ENCODE measurements at regions not wholly inside any gene's neighbourhood (a gene's known extent, or its start where the extent isn't known, plus 50 kb on each side); places are given as distances from the start of the nearest gene placed in this dataset.
"Not testable (repeated sequence)": the region's sequence is repeated elsewhere in the genome, so short reads cannot be mapped to it uniquely, and the experiment has no call there.

DNA sequence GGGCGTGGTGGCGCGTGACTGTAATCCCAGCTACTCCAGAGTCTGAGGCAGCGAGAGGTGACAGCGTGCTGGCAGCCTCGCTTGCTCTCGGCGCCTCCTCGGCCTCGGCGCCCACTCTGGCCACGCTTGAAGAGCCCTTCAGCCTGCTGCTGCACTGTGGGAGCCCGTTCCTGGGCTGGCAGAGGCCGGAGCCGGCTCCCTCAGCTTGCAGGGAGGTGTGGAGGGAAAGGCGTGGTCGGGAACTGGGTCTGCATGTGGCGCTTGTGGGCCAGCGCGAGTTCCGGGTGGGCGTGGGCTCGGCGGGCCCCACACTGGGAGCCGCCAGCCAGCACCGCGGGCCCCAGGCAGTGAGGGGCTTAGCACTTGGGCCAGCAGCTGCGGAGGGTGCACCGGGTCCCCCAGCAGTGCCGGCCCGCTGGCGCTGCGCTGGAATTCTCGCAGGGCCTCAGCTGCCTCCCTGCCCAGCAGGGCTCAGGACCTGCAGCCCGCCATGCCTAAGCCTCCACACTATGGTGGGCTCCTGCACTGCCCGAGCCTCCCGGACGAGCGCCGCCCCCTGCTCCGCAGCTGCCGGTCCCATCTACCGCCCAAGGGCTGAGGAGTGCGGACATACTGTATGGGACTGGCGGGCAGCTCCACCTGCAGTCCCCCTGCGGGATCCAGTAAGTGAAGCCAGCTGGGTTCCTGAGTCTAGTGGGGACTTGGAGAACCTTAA is 1093.3 kb upstream of the CDH8 start:
- DNase-seq (ENCODE audit: low spot score), result no peak

GRCh38 chr16:63119905-63120304 is 1083.7 kb upstream of the CDH8 start:
- DNase-seq (ENCODE audit: low spot score), result not testable (repeated sequence)

DNA sequence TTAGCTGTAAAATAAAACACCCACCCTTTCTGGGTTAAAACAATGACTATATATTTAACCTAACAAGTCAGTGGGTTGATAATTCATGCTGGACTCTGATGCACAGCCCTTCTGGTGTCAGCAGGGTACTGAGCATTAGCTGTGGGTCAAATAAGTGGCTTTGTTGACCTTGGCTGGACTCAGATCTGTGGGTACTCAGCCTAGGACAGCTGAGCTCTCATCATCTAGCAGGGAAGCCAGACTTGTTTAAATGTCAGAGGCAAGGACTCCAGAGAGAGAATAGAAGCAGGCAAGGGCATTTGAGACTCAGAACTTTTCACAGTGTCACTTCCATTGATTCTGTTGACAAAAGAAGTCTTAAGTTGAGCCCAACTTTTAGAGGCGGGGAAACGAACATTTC is 1063.8 kb upstream of the CDH8 start:
- no peak for DNase-seq (ENCODE audit: low spot score)

GRCh38 chr16:63096857-63097256 is 1060.6 kb upstream of the CDH8 start:
- DNase-seq (ENCODE audit: low spot score), result no peak

- no peak for DNase-seq (ENCODE audit: low spot score)
Observed at GRCh38 chr16:63092736-63093135, 1056.5 kb upstream of the CDH8 start.

- no peak for DNase-seq (ENCODE audit: low spot score)
Observed at GRCh38 chr16:63082101-63082500, 1045.9 kb upstream of the CDH8 start.

DNA sequence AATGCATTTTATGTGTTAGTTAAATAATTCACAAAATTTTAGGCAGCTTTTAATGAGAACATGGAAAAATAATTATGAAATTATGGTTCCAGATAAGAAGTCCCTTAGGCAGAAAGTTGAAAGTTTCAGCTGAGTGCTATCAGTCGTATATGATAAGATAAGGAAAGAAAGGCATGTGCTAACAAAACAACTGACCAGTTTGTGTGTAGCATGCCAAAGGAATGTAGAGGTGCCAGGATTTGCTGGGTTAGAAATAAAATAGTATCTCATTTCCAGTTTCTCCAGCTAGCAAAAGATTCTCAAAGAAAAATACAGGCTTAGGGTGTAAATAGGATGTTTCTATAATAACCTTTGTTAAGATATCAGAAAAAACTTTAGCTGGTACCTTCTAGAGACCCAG is 1044.5 kb upstream of the CDH8 start:
- no peak for DNase-seq (ENCODE audit: low spot score)

DNA sequence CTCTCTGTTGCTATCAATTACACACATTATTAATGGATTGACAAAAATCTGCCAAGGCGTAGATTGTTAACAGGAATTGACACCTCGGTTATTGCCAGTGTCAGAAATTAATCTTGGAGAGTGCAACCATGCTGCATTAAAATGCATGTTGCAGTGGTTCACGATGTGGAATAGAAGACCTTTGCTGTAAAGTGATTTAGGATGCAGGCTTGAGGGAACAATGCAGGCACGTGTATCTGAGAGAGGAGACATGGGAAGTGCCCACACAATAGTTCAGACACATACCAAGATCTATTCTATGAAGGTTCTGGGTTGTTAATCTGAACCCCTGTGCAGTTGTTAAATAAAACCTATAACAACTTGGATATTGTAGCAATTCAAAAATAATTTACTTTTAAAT is 1032.8 kb upstream of the CDH8 start:
- DNase-seq (ENCODE audit: low spot score), result no peak

GRCh38 chr16:63067141-63067540 is 1030.9 kb upstream of the CDH8 start:
- no peak for DNase-seq (ENCODE audit: low spot score)

GRCh38 chr16:63066552-63066951 is 1030.3 kb upstream of the CDH8 start:
- no peak for DNase-seq (ENCODE audit: low spot score)

DNA sequence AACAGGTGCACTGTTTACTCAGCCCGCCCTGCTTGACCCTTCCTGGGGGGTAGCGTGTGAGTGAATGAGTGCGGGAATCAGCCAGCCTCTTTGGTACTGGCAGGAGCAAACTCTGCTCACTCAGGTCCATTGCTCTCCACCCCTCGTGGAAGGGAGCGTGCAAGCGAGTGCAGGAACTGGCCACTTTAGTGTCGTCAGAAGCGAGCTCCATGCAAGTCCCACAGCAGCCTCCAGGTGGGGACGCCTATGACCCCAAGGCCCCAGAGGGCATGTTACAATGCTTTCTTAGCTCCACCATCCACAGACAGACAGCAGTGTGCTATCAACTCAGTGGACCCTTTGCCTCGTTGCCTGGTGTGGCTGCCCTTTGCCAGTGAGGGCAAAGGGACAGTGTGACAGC is 1025.1 kb upstream of the CDH8 start:
- DNase-seq (ENCODE audit: low spot score), result no peak

- DNase-seq (ENCODE audit: low spot score), result no peak
Observed at GRCh38 chr16:63059676-63060075, 1023.4 kb upstream of the CDH8 start.

DNA sequence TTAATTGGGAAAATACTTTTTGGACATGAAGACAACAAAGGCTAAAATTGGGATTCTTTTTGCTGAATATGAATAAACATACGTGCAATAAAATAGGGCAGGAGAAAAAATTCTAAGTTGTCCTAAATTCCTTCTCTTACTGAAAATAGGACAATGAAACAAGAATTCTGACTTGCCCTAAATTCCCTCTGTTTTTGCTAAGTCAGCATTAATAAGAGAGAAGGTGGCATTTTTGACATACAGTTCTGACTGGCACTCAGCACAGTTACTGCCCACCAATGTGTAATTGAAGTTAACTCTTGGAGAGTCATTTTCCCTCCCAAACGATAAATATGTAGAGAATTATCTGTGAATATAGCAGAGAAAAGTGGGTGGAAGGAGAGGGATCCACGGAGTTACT is 1021.1 kb upstream of the CDH8 start:
- DNase-seq (ENCODE audit: low spot score), result no peak

DNA sequence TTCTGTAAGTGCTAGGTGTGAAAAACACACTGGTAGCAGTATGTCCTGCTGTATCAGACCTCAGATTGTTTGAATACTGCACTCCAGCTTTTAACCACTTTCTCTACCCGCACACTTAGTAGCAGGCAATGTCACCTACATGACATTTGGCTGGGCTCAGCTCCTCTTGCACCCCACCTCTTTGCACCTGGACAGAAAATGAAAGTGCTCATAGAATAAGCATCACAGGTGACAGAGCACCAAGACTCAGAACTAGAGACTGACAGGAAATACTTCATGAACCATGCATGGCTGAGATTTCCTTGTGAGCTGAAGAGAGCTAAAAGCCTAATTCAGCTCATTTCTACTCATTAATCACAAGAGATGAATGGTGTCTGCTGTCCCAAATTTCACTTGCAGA is 1014.2 kb upstream of the CDH8 start:
- DNase-seq (ENCODE audit: low spot score), result no peak

DNA sequence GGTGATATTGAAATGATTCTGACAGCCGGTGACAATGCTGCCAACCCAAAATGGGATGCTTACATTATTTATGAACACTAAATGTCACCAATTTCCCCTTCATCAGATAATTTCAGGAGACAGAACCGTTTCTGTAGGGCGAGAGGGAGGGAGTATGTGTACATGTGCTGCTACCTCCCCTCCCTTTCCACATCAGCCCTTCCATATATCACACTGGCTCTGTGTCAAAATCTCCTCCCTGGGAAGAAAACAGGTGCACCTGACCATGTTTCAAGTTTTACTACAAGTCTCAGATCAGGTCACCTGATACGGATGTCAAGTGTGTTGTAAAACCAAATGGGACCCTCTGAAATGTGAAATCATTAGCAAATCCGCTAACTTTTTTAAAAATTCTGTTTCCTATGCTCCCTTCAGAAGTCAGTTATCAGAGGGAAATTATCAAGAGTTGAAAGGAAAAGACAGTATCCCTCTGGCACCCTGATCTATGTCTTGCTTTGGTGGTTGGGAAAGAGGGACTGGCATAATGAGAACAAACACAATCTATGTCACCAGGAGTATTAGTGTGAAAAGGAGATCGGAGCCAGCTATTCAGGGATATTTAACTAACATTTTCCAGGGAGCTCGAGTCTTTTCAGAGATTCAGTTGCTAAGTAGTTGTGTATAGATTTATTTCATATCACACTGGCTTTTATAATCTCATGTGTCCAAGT is 1002.3 kb upstream of the CDH8 start:
- no peak for DNase-seq (ENCODE audit: low spot score)

- no peak for DNase-seq (ENCODE audit: low spot score)
Observed at GRCh38 chr16:63037761-63038396, 1001.6 kb upstream of the CDH8 start.

GRCh38 chr16:63018581-63019223 is 982.5 kb upstream of the CDH8 start:
- no peak for DNase-seq (ENCODE audit: low spot score)

DNA sequence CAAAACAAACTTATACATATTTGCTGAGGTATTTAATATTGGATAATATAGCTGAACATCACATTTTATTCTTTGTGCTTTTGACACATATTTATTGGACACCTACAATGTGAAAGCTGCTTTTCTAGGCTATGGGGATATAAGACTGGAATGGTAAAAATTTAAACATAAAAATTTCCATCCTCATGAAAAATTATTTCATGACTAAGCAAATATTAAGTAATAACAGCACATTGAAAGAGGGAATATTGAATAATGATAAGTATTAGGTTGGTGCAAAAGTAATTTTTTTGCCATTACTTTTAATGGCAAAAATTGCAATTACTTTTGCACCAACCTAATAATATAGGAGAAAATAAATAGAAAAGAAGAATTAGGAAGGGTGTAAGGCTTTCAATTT is 972.5 kb upstream of the CDH8 start:
- DNase-seq (ENCODE audit: low spot score), result no peak

DNA sequence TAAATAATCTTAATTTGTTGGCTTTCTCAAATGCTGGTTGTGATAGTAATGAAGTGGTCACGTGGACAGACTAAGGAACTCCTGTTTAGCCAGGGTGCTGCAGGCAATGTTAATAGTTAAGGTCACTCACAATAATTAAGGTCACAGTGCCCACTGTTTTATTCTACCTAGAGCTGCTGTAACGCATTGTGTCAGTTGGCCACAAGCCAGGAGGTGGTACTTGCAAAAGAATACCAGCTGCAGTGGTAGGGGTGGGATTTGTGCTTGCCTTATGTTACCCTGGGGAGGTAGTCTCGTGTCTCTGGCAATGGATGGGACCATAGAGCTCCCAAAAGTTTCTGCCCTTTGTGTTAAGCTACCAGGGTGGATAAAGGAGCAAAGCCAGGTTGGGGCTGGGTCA is 969.1 kb upstream of the CDH8 start:
- DNase-seq (ENCODE audit: low spot score), result no peak

DNA sequence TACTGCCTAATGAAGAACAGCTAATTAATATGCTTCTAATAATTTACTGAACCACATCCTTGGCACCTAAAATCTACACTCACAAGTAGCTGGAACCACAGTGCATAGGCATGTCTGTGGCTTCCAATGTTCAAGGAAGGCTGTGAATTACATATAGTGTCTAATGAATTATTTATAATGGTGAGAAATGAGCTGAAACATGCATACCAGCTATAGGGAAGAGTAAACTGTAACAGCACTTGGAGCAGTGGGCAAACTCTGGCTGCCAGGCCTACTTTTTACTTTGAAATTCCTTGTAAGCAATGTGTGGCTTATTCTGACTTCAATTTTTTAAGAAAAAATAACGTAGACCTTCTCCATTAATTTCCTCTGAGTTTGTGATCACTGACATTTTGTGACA is 953.2 kb upstream of the CDH8 start:
- no peak for DNase-seq (ENCODE audit: low spot score)

GRCh38 chr16:62985722-62986121 is 949.5 kb upstream of the CDH8 start:
- DNase-seq (ENCODE audit: low spot score), result no peak

- DNase-seq (ENCODE audit: low spot score), result no peak
Observed at GRCh38 chr16:62978451-62978850, 942.2 kb upstream of the CDH8 start.

- DNase-seq (ENCODE audit: low spot score), result no peak
Observed at GRCh38 chr16:62977876-62978275, 941.6 kb upstream of the CDH8 start.

Data from germinal center (tissue), 1 donor.